ENCODE measurements at regions not wholly inside any gene's neighbourhood (a gene's known extent, or its start where the extent isn't known, plus 50 kb on each side); places are given as distances from the start of the nearest gene placed in this dataset.

DNA sequence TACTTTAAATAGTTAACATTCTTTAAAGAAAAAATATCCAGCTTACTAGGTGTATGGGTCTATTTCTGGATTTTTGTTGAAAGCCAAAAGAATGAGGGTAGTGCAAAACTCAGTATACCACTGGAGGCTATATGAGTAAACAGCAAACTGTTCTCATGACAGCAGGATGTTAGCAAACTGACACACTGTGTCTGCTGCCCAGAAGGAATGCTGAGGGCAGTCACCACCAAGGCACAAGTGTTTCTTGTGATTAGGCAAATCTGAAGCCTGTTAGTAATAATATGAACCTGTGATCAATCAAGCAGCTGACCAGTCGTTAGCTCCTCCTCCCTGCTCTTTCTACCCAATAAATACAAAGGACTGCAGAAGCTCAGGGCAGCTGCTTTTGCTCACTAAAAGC lies 50.5 kb upstream of the SULT1C3 start:
- intact Hi-C loops (cut with DNase I), result no loop called here
- Histone ChIP-seq H3K4me3 (no peak overlapping the region), H3K9me3 (no peaks in the 10 kb centered on the region), H3K27me3 (no peaks in the 10 kb centered on the region), H3K4me1 (no peaks in the 10 kb centered on the region), H3K27ac (no peak overlapping the region), H3K36me3 (no peaks in the 10 kb centered on the region)
- TF ChIP-seq POLR2A (IDR thresholded peaks at IDR 0.05) (no peak), POLR2AphosphoS5 (IDR thresholded peaks at IDR 0.05; ENCODE audit: insufficient read depth in 1 of 2, low read depth in 1 of 2) (no peak)
- TF ChIP-seq, protein P1, sequence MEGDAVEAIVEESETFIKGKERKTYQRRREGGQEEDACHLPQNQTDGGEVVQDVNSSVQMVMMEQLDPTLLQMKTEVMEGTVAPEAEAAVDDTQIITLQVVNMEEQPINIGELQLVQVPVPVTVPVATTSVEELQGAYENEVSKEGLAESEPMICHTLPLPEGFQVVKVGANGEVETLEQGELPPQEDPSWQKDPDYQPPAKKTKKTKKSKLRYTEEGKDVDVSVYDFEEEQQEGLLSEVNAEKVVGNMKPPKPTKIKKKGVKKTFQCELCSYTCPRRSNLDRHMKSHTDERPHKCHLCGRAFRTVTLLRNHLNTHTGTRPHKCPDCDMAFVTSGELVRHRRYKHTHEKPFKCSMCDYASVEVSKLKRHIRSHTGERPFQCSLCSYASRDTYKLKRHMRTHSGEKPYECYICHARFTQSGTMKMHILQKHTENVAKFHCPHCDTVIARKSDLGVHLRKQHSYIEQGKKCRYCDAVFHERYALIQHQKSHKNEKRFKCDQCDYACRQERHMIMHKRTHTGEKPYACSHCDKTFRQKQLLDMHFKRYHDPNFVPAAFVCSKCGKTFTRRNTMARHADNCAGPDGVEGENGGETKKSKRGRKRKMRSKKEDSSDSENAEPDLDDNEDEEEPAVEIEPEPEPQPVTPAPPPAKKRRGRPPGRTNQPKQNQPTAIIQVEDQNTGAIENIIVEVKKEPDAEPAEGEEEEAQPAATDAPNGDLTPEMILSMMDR (IDR thresholded peaks at IDR 0.05), result no peak
- DNase-seq (ENCODE audit: extremely low spot score in 2 of 2), result no peak

Data from vagina (tissue), 2 donors.